GM13977 (cell line): ENCODE measurements at regions not wholly inside any gene's neighbourhood (a gene's known extent, or its start where the extent isn't known, plus 50 kb on each side); places are given as distances from the start of the nearest gene placed in this dataset.

Source experiments
- DNase-seq: peaks from one replicate; pipeline ENCODE4 v3.0.0; 2012; ENCODE audit warnings: low spot score
- in situ Hi-C: fragments of 300-500 bp; cut with MboI; formaldehyde crosslinking; loops from one replicate; pipeline ENCODE4 v1.12.0; 2022; ENCODE audit warnings: low sequenced_read_pairs, low pct_unique_long_range_greater_than_20kb, mixed read lengths, inconsistent platforms; ENCODE audit not compliant: unreplicated experiment
- TF ChIP-seq, protein P1 (sequence below): IDR thresholded peaks from 2 replicates; pipeline ENCODE4 v1.5.1; 2012; ENCODE audit warnings: mild to moderate bottlenecking, control low read depth; ENCODE audit not compliant: insufficient read depth; ENCODE audit errors: extremely low read depth, missing control alignments

DNA sequence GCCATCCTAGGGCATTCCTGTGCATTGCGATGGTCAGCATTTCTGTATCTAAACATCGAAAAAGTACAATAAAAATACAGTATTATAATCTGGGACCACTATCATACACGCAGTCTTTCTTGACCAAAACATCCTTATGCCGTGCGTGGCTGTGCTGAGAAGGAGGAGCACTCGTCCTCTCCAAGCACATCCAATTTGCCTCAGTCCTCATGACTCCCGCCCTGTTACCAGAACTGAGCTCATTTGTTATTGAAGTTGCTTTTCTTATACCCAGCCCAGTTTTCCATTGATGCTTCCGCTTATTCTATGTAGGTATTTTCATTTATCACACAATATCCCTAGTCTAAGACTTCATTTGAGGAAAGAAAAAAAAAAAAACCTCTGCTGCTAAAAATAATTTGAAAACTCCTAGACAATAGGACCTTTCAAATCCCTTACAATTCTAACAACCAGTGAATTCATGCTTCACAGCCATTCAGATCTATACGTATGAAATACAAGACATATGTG is 236.9 kb upstream of the PLEKHG7 start:
- in situ Hi-C loops = no loop called here
- TF ChIP-seq, protein P1, sequence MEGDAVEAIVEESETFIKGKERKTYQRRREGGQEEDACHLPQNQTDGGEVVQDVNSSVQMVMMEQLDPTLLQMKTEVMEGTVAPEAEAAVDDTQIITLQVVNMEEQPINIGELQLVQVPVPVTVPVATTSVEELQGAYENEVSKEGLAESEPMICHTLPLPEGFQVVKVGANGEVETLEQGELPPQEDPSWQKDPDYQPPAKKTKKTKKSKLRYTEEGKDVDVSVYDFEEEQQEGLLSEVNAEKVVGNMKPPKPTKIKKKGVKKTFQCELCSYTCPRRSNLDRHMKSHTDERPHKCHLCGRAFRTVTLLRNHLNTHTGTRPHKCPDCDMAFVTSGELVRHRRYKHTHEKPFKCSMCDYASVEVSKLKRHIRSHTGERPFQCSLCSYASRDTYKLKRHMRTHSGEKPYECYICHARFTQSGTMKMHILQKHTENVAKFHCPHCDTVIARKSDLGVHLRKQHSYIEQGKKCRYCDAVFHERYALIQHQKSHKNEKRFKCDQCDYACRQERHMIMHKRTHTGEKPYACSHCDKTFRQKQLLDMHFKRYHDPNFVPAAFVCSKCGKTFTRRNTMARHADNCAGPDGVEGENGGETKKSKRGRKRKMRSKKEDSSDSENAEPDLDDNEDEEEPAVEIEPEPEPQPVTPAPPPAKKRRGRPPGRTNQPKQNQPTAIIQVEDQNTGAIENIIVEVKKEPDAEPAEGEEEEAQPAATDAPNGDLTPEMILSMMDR = no peak
- no peak for DNase-seq

DNA sequence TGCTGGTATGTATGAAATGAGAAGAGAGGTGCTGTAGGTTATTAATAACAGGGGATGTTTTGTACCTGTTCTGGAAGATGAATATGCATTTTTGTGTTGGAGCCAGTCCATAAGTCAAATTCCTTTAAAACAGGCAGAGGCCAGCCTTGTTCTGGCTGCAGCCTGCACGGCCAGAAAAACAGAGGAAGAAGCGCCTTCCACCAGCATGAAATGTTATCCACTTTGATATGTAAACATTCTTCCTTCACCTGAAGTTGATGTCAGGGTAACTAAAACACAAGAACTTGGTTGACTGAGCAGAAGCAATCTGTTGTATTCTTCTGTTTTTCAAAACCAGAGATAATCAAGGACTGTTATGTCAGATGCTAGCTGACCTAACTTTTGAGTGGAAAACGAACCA is 237.9 kb upstream of the PLEKHG7 start:
- TF ChIP-seq, protein P1 = no peak
- in situ Hi-C loops = no loop called here
- no peak for DNase-seq

DNA sequence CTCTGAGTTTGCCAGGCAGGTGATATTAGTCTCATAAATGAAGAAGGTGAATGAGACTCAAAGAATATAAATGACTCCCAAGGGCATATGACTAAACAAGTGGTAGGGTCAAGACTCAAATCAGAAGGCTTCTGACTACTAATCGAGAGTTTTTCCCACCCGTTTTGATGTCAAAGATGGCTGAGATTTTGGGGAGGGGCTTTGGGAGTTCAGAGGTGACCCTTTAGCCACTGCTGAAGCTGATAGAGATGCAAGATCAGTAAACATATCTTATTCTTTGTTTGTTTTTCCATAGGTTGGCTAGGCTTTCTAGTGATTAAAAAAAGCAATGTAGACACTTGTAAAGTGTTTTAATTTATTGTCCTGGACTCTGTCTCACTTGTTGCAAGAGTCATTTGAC is 239.6 kb upstream of the PLEKHG7 start:
- TF ChIP-seq, protein P1 = no peak
- DNase-seq = no peak
- in situ Hi-C loops = no loop called here

DNA sequence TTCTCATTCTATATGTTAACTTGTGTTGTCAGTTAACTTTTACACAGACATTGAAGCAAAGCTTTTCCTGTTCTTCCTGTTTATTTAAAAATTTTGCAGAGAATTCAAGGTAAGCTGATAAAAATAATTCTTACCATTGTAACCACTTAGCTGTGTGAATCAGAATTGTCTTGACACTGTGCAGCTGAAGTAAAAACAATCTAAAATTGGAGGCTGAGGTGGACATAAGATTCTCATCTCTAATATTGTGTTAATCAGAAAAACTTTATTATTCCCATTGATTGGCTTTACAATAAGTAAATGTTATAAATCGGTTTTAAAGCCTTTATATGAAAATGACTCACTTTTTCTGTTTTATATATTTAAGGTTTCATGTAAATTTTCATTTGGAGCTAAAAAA is 240.3 kb upstream of the PLEKHG7 start:
- TF ChIP-seq, protein P1 = no peak
- DNase-seq = no peak
- in situ Hi-C loops = no loop called here

DNA sequence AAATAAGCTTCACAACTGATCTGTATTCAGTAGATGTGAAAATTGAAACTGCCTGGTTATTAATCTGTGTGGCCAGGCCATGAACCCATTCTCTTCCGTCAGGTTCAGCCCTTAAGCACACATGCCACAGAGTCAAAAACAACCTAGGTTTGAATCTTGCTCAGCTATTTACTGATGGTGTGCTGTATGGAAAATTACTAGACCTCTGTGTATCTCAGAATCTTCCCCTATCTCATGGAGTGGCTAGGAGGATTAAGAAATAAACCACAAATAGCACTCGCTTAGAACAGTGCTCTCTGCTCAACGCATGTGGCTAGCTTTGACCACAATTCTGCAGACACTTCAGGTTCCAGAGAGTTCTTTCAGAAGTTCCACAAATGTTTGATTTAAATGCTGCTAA is 240.7 kb upstream of the PLEKHG7 start:
- in situ Hi-C loops = no loop called here
- TF ChIP-seq, protein P1 = no peak
- no peak for DNase-seq

DNA sequence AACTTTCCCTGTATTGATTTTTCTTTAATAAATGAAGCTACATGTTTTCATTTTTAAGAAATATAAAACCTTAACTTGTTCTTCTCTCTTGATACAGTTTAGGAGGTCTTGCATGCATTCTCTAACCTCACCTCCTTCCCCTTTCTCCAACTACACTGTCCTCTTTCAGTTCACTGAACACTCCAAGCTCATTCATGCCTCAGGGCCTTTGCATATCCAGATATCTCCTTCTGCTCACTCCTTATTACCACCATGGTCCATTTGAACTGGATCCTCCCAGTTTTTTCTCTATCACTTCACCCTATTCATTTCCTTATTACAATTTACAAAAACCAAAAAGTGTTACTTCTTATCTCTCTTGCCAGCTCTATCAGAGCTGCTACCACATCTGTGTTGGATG is 242.9 kb upstream of the PLEKHG7 start:
- in situ Hi-C loops = no loop called here
- TF ChIP-seq, protein P1 = no peak
- DNase-seq = no peak

DNA sequence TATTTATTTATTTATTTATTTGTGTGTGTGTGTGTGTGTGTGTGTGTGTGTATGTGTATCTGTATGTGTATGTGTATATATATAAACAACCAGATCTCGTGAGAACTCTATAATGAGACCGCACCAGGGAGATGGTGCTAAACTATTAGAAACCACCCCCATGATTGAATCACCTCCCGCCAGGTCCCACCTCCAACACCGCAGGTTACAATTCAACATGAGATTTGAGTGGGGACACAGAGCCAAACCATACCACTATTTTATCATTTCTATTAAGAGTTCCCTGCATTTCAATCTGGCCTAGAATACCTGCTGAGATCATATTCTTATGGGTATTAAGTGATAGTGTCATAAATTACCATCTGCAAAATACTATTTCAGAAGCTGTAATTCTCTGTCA is 243.8 kb upstream of the PLEKHG7 start:
- TF ChIP-seq, protein P1 = no peak
- DNase-seq = no peak
- in situ Hi-C loops = no loop called here
